Glomerular endothelial cell (primary cell): ENCODE measurements at regions not wholly inside any gene's neighbourhood (a gene's known extent, or its start where the extent isn't known, plus 50 kb on each side); places are given as distances from the start of the nearest gene placed in this dataset.
"Not testable (repeated sequence)": the region's sequence is repeated elsewhere in the genome, so short reads cannot be mapped to it uniquely, and the experiment has no call there.

Source experiments
- DNase-seq: peaks from one replicate; pipeline ENCODE4 v3.0.0-alpha.2; 2011; ENCODE audit warnings: low read depth, low spot score; ENCODE audit errors: extremely low read depth

GRCh38 chr2:40043641-40044040 is 264.6 kb upstream of the THUMPD2 start:
- DNase-seq, result no peak

GRCh38 chr2:40043191-40043590 is 264.1 kb upstream of the THUMPD2 start:
- DNase-seq, result no peak

GRCh38 chr2:40041422-40042382 is 262.6 kb upstream of the THUMPD2 start:
- no peak for DNase-seq

- no peak for DNase-seq
Measured at GRCh38 chr2:40039549-40039948, 260.5 kb upstream of the THUMPD2 start.

GRCh38 chr2:40038646-40039045 is 259.6 kb upstream of the THUMPD2 start:
- no peak for DNase-seq

GRCh38 chr2:40037303-40037702 is 258.2 kb upstream of the THUMPD2 start:
- DNase-seq, result no peak

GRCh38 chr2:40036241-40036640 is 257.2 kb upstream of the THUMPD2 start:
- DNase-seq, result no peak

- no peak for DNase-seq
Measured at GRCh38 chr2:40034801-40035200, 255.7 kb upstream of the THUMPD2 start.

GRCh38 chr2:40034198-40034597 is 255.1 kb upstream of the THUMPD2 start:
- DNase-seq, result no peak

- DNase-seq, result no peak
Measured at GRCh38 chr2:40033781-40034180, 254.7 kb upstream of the THUMPD2 start.

- DNase-seq, result no peak
Measured at GRCh38 chr2:40032650-40033319, 253.7 kb upstream of the THUMPD2 start.

- DNase-seq, result no peak
Measured at GRCh38 chr2:40030456-40030975, 251.5 kb upstream of the THUMPD2 start.

- DNase-seq, result no peak
Measured at GRCh38 chr2:40028792-40029488, 249.9 kb upstream of the THUMPD2 start.

- DNase-seq, result no peak
Measured at GRCh38 chr2:40027968-40028367, 248.9 kb upstream of the THUMPD2 start.

GRCh38 chr2:40025276-40025675 is 246.2 kb upstream of the THUMPD2 start:
- DNase-seq, result not testable (repeated sequence)

- no peak for DNase-seq
Measured at GRCh38 chr2:40020997-40021396, 241.9 kb upstream of the THUMPD2 start.

- no peak for DNase-seq
Measured at GRCh38 chr2:40016151-40016885, 237.3 kb upstream of the THUMPD2 start.

- DNase-seq, result not testable (repeated sequence)
Measured at GRCh38 chr2:40013962-40014361, 234.9 kb upstream of the THUMPD2 start.

GRCh38 chr2:40004336-40004735 is 225.3 kb upstream of the THUMPD2 start:
- no peak for DNase-seq

- DNase-seq, result no peak
Measured at GRCh38 chr2:40002339-40002738, 223.3 kb upstream of the THUMPD2 start.
